Fibroblast of mammary gland (primary cell): ENCODE measurements at regions not wholly inside any gene's neighbourhood (a gene's known extent, or its start where the extent isn't known, plus 50 kb on each side); places are given as distances from the start of the nearest gene placed in this dataset.

Source experiments
- DNase-seq: peaks from one replicate; pipeline ENCODE4 v3.0.0-alpha.2; 2010; ENCODE audit warnings: low read depth
- H3K4me3 ChIP-seq: 2 replicates; pipeline ENCODE4 v1.5.1; 2011; ENCODE audit warnings: low read depth, mild to moderate bottlenecking, low read length, moderate library complexity; ENCODE audit not compliant: control insufficient read depth
- TF ChIP-seq, protein P1 (sequence below): conservative IDR thresholded peaks from 2 replicates; pipeline ENCODE4 v1.5.1; 2011; ENCODE audit warnings: low read depth, low read length, inconsistent platforms; ENCODE audit not compliant: control insufficient read depth, insufficient read depth

DNA sequence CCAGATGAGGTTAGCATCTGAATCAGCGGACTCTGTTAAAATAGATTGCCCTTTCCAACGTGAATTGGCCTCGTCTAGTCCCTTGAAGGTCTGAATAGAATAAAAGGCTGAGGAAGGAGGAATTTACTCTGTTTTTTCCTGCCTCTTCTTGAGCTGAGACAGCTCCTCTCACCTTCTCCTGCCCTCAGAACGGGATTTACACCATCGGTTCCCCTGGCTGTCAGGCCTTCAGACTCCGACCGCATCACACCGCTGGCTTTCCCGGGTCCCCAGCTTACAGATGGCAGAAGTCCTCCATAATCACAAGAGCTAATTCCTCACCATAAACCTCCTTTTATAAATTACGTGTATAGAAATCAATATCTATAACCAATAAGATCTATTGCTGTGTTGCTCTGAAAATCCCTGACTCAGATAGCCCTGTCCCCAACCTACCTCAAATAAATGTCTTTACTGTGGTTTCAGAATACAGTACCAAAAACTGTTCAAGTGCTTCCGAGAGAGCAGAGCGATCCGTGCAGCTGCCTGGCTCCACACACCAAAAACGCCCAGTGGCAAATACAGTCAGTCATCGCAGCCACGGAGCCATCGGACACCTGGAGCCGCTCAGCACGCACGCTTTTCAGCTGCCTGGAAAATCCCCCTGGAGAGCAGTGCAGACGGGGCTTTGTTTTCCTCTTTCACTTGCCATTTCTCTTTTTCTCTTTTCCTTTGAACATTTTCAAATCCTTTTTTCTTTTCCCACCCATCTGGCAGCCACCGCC lies 196.9 kb downstream of the NRP2 start:
- TF ChIP-seq, protein P1, sequence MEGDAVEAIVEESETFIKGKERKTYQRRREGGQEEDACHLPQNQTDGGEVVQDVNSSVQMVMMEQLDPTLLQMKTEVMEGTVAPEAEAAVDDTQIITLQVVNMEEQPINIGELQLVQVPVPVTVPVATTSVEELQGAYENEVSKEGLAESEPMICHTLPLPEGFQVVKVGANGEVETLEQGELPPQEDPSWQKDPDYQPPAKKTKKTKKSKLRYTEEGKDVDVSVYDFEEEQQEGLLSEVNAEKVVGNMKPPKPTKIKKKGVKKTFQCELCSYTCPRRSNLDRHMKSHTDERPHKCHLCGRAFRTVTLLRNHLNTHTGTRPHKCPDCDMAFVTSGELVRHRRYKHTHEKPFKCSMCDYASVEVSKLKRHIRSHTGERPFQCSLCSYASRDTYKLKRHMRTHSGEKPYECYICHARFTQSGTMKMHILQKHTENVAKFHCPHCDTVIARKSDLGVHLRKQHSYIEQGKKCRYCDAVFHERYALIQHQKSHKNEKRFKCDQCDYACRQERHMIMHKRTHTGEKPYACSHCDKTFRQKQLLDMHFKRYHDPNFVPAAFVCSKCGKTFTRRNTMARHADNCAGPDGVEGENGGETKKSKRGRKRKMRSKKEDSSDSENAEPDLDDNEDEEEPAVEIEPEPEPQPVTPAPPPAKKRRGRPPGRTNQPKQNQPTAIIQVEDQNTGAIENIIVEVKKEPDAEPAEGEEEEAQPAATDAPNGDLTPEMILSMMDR = no peak
- no peak overlapping the region for H3K4me3 ChIP-seq
- DNase-seq = no peak

DNA sequence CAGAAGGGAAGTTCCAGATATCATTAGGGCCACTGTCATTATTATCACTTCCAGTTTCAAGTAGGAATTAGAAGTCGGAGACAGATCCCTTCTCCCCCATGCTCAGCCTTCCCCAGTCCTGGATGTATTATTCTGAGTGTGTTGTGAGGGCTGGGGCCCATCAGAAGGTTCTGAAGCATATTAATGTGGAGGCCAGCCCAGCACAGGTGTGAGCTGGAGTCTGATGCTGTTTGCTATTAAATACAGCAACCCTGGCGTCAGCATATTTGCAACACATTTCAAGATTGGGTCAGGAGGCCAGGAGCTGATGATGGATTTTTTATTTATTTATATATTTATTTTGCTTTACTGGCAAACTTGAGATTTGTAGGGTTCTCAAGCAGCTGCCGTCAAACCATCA lies 195.2 kb downstream of the NRP2 start:
- no peak overlapping the region for H3K4me3 ChIP-seq
- no peak for DNase-seq
- TF ChIP-seq, protein P1 = no peak

DNA sequence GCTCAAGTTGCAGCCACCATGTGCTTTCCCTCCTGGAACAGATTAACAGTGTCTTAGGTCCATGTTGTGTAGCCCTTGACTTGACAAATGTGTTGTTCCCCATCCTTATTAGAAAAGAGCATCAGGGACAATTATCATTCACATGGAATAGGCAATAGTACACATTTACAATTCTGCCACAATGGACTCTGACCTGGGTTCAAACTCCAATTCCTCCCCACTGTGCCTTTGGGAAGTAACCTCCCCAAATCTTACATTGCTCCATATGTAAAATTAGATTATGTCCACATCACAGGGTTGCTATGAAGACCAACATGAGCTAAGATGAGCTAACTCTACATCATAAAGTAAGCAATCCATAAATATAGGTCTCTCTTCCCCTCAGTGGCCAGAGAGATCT lies 193.8 kb downstream of the NRP2 start:
- no peak for DNase-seq
- TF ChIP-seq, protein P1 = no peak
- H3K4me3 ChIP-seq = no peak overlapping the region

DNA sequence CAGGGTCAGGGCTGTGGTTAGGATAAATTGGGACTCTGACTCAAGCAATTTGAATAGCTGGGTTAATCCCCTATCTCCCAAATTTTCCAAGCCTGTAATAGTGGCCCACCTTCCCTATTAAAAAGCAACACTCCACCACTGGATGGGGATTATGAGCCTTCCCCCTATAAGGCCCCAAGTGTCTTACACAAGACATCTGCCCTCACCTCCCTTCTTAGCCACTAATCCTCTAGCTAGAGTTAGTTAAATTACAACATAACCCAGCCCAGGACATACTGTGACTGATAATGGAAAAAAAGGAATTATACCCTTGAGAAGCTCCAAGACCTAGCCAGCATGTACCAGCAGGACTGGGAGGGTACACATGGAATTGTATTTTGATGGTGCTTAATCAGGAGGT lies 190.4 kb downstream of the NRP2 start:
- TF ChIP-seq, protein P1 = no peak
- no peak for DNase-seq
- no peak overlapping the region for H3K4me3 ChIP-seq

DNA sequence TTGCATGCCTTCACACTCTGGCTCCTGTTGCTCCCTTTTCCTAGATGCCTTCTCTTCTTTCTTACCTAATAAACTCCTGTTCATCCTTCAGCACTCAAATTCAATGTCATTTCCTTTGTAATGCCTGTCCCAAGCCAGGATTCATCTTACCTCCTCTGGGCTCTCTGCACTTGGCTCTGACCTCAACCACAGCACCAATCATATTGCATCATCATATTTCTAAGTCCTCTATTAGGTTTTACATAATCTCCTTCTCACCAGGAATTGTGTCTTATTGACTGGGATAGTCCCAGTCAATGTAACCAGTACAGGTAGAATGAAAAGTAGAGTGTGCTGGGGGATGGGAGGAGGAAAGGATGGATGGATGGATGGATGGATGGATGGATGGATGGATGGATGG lies 187.1 kb downstream of the NRP2 start:
- no peak overlapping the region for H3K4me3 ChIP-seq
- TF ChIP-seq, protein P1 = no peak
- DNase-seq = peak; percentile 19

DNA sequence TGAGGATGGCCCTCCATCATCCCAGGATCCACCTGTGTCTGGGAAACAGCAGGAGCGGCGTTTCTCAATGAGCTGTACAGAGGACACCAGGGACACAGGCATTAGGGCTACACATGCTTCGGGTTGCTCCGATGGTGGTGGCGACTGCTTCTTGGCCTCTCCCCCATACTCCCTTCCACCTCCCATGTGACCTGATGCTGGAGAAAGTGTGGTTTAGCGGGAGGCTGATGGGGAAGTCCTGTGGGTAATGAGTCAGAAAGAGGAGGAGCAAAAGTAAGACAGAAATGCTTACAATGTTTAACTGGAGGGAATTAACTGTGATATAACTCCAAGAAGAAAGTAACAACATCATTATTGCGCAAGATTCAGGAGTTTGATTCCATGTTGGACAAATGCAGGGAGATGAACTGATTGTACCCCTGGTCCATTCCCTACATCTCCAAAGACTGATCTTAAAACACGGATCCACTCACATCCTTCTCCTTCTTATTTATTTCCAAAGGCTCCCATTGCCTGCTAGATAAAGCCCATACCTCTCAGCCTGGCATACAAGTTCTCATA lies 186.6 kb downstream of the NRP2 start:
- H3K4me3 ChIP-seq = no peak overlapping the region
- TF ChIP-seq, protein P1 = no peak
- DNase-seq = peak; percentile 88
